H9 (cell line): ENCODE measurements at regions not wholly inside any gene's neighbourhood (a gene's known extent, or its start where the extent isn't known, plus 50 kb on each side); places are given as distances from the start of the nearest gene placed in this dataset.
"Not testable (repeated sequence)": the region's sequence is repeated elsewhere in the genome, so short reads cannot be mapped to it uniquely, and the experiment has no call there.

Experiments used
- DNase-seq: peaks from one replicate; pipeline ENCODE4 v3.0.0-alpha.2; 2017
- H2AFZ ChIP-seq: one replicate; pipeline ENCODE4 v1.6.1; 2013; ENCODE audit warnings: mild to moderate bottlenecking, low read length, control low read depth, moderate library complexity
- H2AK5ac ChIP-seq: 2 replicates; pipeline ENCODE4 v1.6.1; 2013; ENCODE audit warnings: low read length, control low read depth, mixed read lengths; ENCODE audit not compliant: insufficient read length
- H2BK120ac ChIP-seq: one replicate; pipeline ENCODE4 v1.6.1; 2013; ENCODE audit warnings: low read depth, mild to moderate bottlenecking, low read length, control low read depth, inconsistent platforms; ENCODE audit not compliant: poor library complexity, severe bottlenecking
- H2BK12ac ChIP-seq: 2 replicates; pipeline ENCODE4 v1.6.1; 2013; ENCODE audit warnings: low read length, control low read depth, mixed read lengths, low read depth; ENCODE audit not compliant: insufficient read length
- H2BK15ac ChIP-seq: 2 replicates; pipeline ENCODE4 v1.6.1; 2013; ENCODE audit warnings: low read depth, low read length, control low read depth
- H2BK20ac ChIP-seq: one replicate; pipeline ENCODE4 v1.6.1; 2013; ENCODE audit warnings: low read depth, mild to moderate bottlenecking, low read length, control low read depth, inconsistent platforms; ENCODE audit not compliant: poor library complexity, severe bottlenecking
- H2BK5ac ChIP-seq: 2 replicates; pipeline ENCODE4 v1.6.1; 2013; ENCODE audit warnings: low read length, control low read depth, mixed read lengths; ENCODE audit not compliant: insufficient read length
- H3K14ac ChIP-seq: 2 replicates; pipeline ENCODE4 v1.6.1; 2013; ENCODE audit warnings: low read length, control low read depth; ENCODE audit not compliant: insufficient read depth
- H3K18ac ChIP-seq: 2 replicates; pipeline ENCODE4 v1.6.1; 2013; ENCODE audit warnings: low read depth, mild to moderate bottlenecking, mixed read lengths, low read length, control low read depth; ENCODE audit not compliant: insufficient read length
- H3K23ac ChIP-seq: 2 replicates; pipeline ENCODE4 v1.6.1; 2013; ENCODE audit warnings: low read length, control low read depth, mixed read lengths, low read depth; ENCODE audit not compliant: insufficient read length
- H3K23me2 ChIP-seq: 2 replicates; pipeline ENCODE4 v1.6.1; 2013; ENCODE audit warnings: low read depth, mild to moderate bottlenecking, mixed read lengths, low read length, control low read depth; ENCODE audit not compliant: insufficient read length, poor library complexity, severe bottlenecking
- H3K27ac ChIP-seq: 2 replicates; pipeline ENCODE4 v1.5.1; 2013; ENCODE audit warnings: low read length, control low read depth, mixed read lengths, low read depth; ENCODE audit not compliant: insufficient read length
- H3K27me3 ChIP-seq: 2 replicates; pipeline ENCODE4 v1.6.1; 2013; ENCODE audit warnings: low read length, control low read depth, inconsistent platforms; ENCODE audit not compliant: insufficient read depth
- H3K4ac ChIP-seq: 2 replicates; pipeline ENCODE4 v1.6.1; 2013; ENCODE audit warnings: low read depth, mild to moderate bottlenecking, control low read depth, inconsistent platforms, low read length, moderate library complexity
- H3K4me1 ChIP-seq: 2 replicates; pipeline ENCODE4 v1.6.1; 2013; ENCODE audit warnings: low read length, control low read depth, inconsistent platforms; ENCODE audit not compliant: insufficient read depth
- H3K4me2 ChIP-seq: 2 replicates; pipeline ENCODE4 v1.6.1; 2013; ENCODE audit warnings: low read length, control low read depth, mixed read lengths; ENCODE audit not compliant: insufficient read length, insufficient read depth
- H3K56ac ChIP-seq: 2 replicates; pipeline ENCODE4 v1.6.1; 2013; ENCODE audit warnings: low read depth, mild to moderate bottlenecking, mixed read lengths, low read length, control low read depth; ENCODE audit not compliant: insufficient read length
- H3K79me1 ChIP-seq: 2 replicates; pipeline ENCODE4 v1.6.1; 2013; ENCODE audit warnings: low read depth, mild to moderate bottlenecking, moderate library complexity, low read length, control low read depth, inconsistent platforms; ENCODE audit not compliant: insufficient read depth, poor library complexity, severe bottlenecking
- H3K79me2 ChIP-seq: 2 replicates; pipeline ENCODE4 v1.6.1; 2013; ENCODE audit warnings: low read length, control low read depth, inconsistent platforms; ENCODE audit not compliant: insufficient read depth
- H3K9ac ChIP-seq: 2 replicates; pipeline ENCODE4 v1.6.1; 2013; ENCODE audit warnings: low read length, control low read depth, mixed read lengths; ENCODE audit not compliant: insufficient read length; ENCODE audit errors: extremely low read depth
- H3K9me3 ChIP-seq: one replicate; pipeline ENCODE4 v1.6.1; 2013; ENCODE audit warnings: low read depth, low read length, inconsistent platforms; ENCODE audit not compliant: control insufficient read depth
- H3T11ph ChIP-seq: one replicate; pipeline ENCODE4 v1.6.1; 2013; ENCODE audit warnings: mild to moderate bottlenecking, low read length, control low read depth, inconsistent platforms
- H4K20me1 ChIP-seq: one replicate; pipeline ENCODE4 v1.6.1; 2013; ENCODE audit not compliant: control insufficient read depth, insufficient read length, insufficient read depth
- H4K5ac ChIP-seq: 2 replicates; pipeline ENCODE4 v1.6.1; 2013; ENCODE audit warnings: low read depth, mild to moderate bottlenecking, mixed read lengths, low read length, control low read depth; ENCODE audit not compliant: insufficient read length
- H4K8ac ChIP-seq: replicated peaks from 2 replicates; pipeline ENCODE4 v1.6.1; 2013; ENCODE audit warnings: low read length, control low read depth, mixed read lengths, low read depth; ENCODE audit not compliant: insufficient read length
- H4K91ac ChIP-seq: 2 replicates; pipeline ENCODE4 v1.6.1; 2013; ENCODE audit warnings: low read depth, mild to moderate bottlenecking, moderate library complexity, mixed read lengths, low read length, control low read depth; ENCODE audit not compliant: insufficient read length
- H3K27ac Mint-ChIP-seq, 3 experiments: 2 replicates in 2 of 3; 3 replicates in 1 of 3; pipeline ENCODE4 v1.8.0; 2020 to 2021; ENCODE audit warnings: mixed read lengths in 3 of 3, mild to moderate bottlenecking in 1 of 3, moderate library complexity in 1 of 3
- H3K27me3 Mint-ChIP-seq: 2 replicates; pipeline ENCODE4 v1.8.0; 2021; ENCODE audit warnings: low read depth, mild to moderate bottlenecking, moderate library complexity, mixed read lengths
- H3K36me3 Mint-ChIP-seq, 3 experiments: 2 replicates in 2 of 3; 3 replicates in 1 of 3; pipeline ENCODE4 v1.8.0; 2020 to 2021; ENCODE audit warnings: low read depth in 3 of 3, mixed read lengths in 3 of 3; ENCODE audit not compliant: insufficient read depth in 1 of 3
- H3K4me1 Mint-ChIP-seq, 2 experiments: 2 replicates each; pipeline ENCODE4 v1.8.0; 2020; ENCODE audit warnings: mixed read lengths in 2 of 2
- H3K4me3 Mint-ChIP-seq, 2 experiments: 2 replicates in 1 of 2; 3 replicates in 1 of 2; pipeline ENCODE4 v1.8.0; 2020 to 2021; ENCODE audit warnings: mild to moderate bottlenecking in 2 of 2, mixed read lengths in 2 of 2, moderate library complexity in 1 of 2
- H3K9me3 Mint-ChIP-seq, 2 experiments: 2 replicates in 1 of 2; 3 replicates in 1 of 2; pipeline ENCODE4 v1.8.0; 2020; ENCODE audit warnings: mild to moderate bottlenecking in 2 of 2, mixed read lengths in 2 of 2, moderate library complexity in 1 of 2
- WGBS: extraction: QIAGEN DNeasy Blood & Tissue Kit; methylation state at CpG from one replicate; pipeline ENCODE4 v1.1.7; 2013; ENCODE audit warnings: missing lambda C conversion rate, low lambda C conversion rate, mixed read lengths; ENCODE audit not compliant: insufficient read length; ENCODE audit errors: extremely low coverage; 5-methylcytosine and 5-hydroxymethylcytosine counted together
- TF ChIP-seq, protein P1 (sequence below): fragments of 200-600 bp; sonication (generic); conservative IDR thresholded peaks from 3 replicates; pipeline ENCODE4 v1.8.0; 2021; ENCODE audit warnings: antibody characterized with exemption, mild to moderate bottlenecking

DNA sequence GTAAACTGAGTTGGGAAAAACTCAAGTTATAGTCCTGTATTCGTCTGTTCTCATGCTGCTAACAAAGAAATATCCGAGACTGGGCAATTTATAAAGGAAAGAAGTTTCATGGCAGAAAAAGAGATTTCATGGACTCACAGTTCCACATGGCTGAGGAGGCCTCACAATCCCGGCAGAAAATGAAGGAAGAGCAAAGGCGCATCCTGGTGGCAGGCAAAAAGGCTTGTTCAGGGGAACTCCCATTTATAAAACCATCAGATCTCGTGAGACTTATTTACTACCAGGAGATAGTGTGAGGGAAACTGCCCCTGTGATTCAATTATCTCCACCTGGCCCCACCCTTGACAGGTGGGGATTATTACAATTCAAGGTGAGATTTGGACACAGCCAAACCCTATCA, 292.6 kb upstream of the SYT1 start:
- no peak overlapping the region for H3K14ac ChIP-seq
- no peak overlapping the region for H2BK5ac ChIP-seq
- H4K91ac ChIP-seq: no peak overlapping the region
- peak; percentile 68 for DNase-seq
- no peak overlapping the region for H2AFZ ChIP-seq
- H3K27ac ChIP-seq: no peak overlapping the region
- H2BK15ac ChIP-seq: no peak overlapping the region
- no peak overlapping the region for H4K5ac ChIP-seq
- peaks cover 2% of the 10 kb centered on the region; the same call in 1 of the 2 replicates for H3K27me3 Mint-ChIP-seq
- peaks cover 11% of the 10 kb centered on the region in 2 experiments for H3K9me3 Mint-ChIP-seq
- peaks cover 0 to 12% (median 6%) of the 10 kb centered on the region in 3 experiments; a peak in 5 of 7 replicates for H3K36me3 Mint-ChIP-seq
- H2BK12ac ChIP-seq: no peak overlapping the region
- no peak overlapping the region for H3K9ac ChIP-seq
- TF ChIP-seq, protein P1, sequence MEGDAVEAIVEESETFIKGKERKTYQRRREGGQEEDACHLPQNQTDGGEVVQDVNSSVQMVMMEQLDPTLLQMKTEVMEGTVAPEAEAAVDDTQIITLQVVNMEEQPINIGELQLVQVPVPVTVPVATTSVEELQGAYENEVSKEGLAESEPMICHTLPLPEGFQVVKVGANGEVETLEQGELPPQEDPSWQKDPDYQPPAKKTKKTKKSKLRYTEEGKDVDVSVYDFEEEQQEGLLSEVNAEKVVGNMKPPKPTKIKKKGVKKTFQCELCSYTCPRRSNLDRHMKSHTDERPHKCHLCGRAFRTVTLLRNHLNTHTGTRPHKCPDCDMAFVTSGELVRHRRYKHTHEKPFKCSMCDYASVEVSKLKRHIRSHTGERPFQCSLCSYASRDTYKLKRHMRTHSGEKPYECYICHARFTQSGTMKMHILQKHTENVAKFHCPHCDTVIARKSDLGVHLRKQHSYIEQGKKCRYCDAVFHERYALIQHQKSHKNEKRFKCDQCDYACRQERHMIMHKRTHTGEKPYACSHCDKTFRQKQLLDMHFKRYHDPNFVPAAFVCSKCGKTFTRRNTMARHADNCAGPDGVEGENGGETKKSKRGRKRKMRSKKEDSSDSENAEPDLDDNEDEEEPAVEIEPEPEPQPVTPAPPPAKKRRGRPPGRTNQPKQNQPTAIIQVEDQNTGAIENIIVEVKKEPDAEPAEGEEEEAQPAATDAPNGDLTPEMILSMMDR: peak; percentile 60
- no peak overlapping the region for H3K4me2 ChIP-seq
- H3K9me3 ChIP-seq: no peaks in the 10 kb centered on the region
- no peaks in the 10 kb centered on the region for H3K27me3 ChIP-seq
- no peak overlapping the region for H3K56ac ChIP-seq
- H2AK5ac ChIP-seq: no peak overlapping the region
- H3K79me2 ChIP-seq: no peaks in the 10 kb centered on the region
- no peaks in the 10 kb centered on the region for H4K20me1 ChIP-seq
- H4K8ac ChIP-seq: no peak overlapping the region
- H3K4me1 Mint-ChIP-seq: peaks cover 17 to 22% of the 10 kb centered on the region in 2 experiments
- no peaks in the 10 kb centered on the region for H3K79me1 ChIP-seq
- H3K4ac ChIP-seq: no peak overlapping the region
- H2BK20ac ChIP-seq: no peak overlapping the region
- H3K4me1 ChIP-seq: no peaks in the 10 kb centered on the region; the same call in 1 of the 2 replicates
- no peak overlapping the region for H3K18ac ChIP-seq
- H2BK120ac ChIP-seq: no peak overlapping the region
- no peak overlapping the region for H3T11ph ChIP-seq
- no peaks in the 10 kb centered on the region for H3K23me2 ChIP-seq
- H3K23ac ChIP-seq: no peak overlapping the region
- no peak overlapping the region for H3K4me3 Mint-ChIP-seq
- WGBS: no CpG with 5 or more reads among the region's 5 CpGs
- H3K27ac Mint-ChIP-seq: no peak overlapping the region

DNA sequence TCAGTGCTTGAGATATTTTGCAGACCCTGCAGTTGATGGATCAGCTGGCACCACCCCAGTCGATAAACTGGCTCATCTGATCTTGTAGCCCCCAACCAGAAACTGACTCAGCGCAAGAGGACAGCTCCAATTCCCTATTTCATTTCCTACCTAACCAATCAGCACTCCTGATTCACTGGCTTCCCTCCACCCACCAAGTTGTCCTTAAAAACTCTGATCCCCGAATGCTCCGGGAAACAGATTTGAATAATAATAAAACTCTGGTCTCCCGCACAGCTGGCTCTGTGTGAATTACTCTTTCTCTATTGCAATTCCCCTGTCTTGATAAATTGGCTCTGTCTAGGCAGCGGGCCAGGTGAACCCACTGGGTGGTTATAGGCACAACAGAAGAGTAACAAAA, 289.4 kb upstream of the SYT1 start:
- not testable (repeated sequence) for H2AK5ac ChIP-seq, H3K27ac Mint-ChIP-seq, H2BK20ac ChIP-seq, H3K79me2 ChIP-seq, H2BK12ac ChIP-seq, H3K56ac ChIP-seq, H3K27ac ChIP-seq, H3K27me3 ChIP-seq, H3K14ac ChIP-seq, H4K8ac ChIP-seq, H2BK5ac ChIP-seq, H3K27me3 Mint-ChIP-seq, H3K4ac ChIP-seq, H3K23ac ChIP-seq, H3K9ac ChIP-seq, H3K4me2 ChIP-seq, H3T11ph ChIP-seq, H4K5ac ChIP-seq, H3K9me3 ChIP-seq, H2AFZ ChIP-seq, H3K79me1 ChIP-seq, H3K23me2 ChIP-seq, DNase-seq, H4K20me1 ChIP-seq, H4K91ac ChIP-seq, H2BK15ac ChIP-seq, H2BK120ac ChIP-seq, H3K4me3 Mint-ChIP-seq, H3K18ac ChIP-seq, H3K4me1 ChIP-seq
- H3K36me3 Mint-ChIP-seq: peaks cover 0 to 12% (median 6%) of the 10 kb centered on the region in 3 experiments; a peak in 5 of 7 replicates
- WGBS: no CpG with 5 or more reads among the region's 6 CpGs
- H3K9me3 Mint-ChIP-seq: peaks cover 11% of the 10 kb centered on the region in 2 experiments
- H3K4me1 Mint-ChIP-seq: peaks cover 17 to 22% of the 10 kb centered on the region in 2 experiments
